K562 (cell line): ENCODE measurements at regions not wholly inside any gene's neighbourhood (a gene's known extent, or its start where the extent isn't known, plus 50 kb on each side); places are given as distances from the start of the nearest gene placed in this dataset.

Experiments
- ATAC-seq: fragments of 200-7000 bp; cut with Tn5 transposase; 3 replicates; pipeline ENCODE4 v1.9.1; 2020; ENCODE audit warnings: moderate library complexity
- BruUV-seq: library from RNA; stranded (reverse); fragments of 400-500 nt; replicated peaks from 2 replicates; lab custom pipeline; 2021; lab: Mats Ljungman, UMichigan
- CTCF ChIA-PET: fragments of 300-600 bp; formaldehyde crosslinking; extraction: SDS; loops from one replicate; lab custom pipeline; 2021; ENCODE audit warnings: low intra/inter-chr PET ratio; lab: Yijun Ruan, JAX
- POLR2A ChIA-PET: fragments of 300-600, 350-650 bp; sonication (Branson Sonifier 250); formaldehyde crosslinking; extraction: SDS; loops from one replicate; lab custom pipeline; 2021; ENCODE audit warnings: antibody characterized with exemption, inconsistent platforms; lab: Yijun Ruan, JAX
- DNase-seq, 4 experiments: peaks; one replicate each; pipeline versions ENCODE4 v3.0.0 to v3.0.0-alpha.2; 2011 to 2018; ENCODE audit warnings: low spot score in 3 of 4, mixed read lengths in 3 of 4; ENCODE audit errors: extremely low read depth in 1 of 4
- FAIRE-seq: peaks from 2 replicates; lab custom pipeline; 2011; peaks lifted over from hg19 to GRCh38; lab: Jason Lieb, UNC
- H2AFZ ChIP-seq: 2 replicates; pipeline ENCODE4 v1.6.0; 2011; ENCODE audit warnings: low read depth, low read length, control low read depth, inconsistent platforms
- H3K27ac ChIP-seq: fragments of 200-600 bp; 3 replicates; pipeline ENCODE4 v1.8.0; 2011; ENCODE audit warnings: low read depth, mild to moderate bottlenecking, control low read depth, inconsistent platforms, low read length, moderate library complexity, mixed read lengths; ENCODE audit errors: extremely low read depth
- H3K27me3 ChIP-seq, 2 experiments: fragments of 300-600 bp in 1 of 2; 2 replicates in 1 of 2; 3 replicates in 1 of 2; pipeline versions ENCODE4 v1.6.0 to v1.8.0; 2011; ENCODE audit warnings: inconsistent platforms in 2 of 2, low read length in 2 of 2, mild to moderate bottlenecking in 1 of 2, mixed read lengths in 1 of 2, moderate library complexity in 1 of 2; ENCODE audit not compliant: control insufficient read depth in 2 of 2, insufficient read depth in 2 of 2
- H3K36me3 ChIP-seq: fragments of 300-600 bp; 3 replicates; pipeline ENCODE4 v1.8.0; 2011; ENCODE audit warnings: mild to moderate bottlenecking, low read length, inconsistent platforms; ENCODE audit not compliant: control insufficient read depth, insufficient read depth
- H3K4me1 ChIP-seq, 2 experiments: fragments of 200-600 bp in 1 of 2; replicated peaks in 1 of 2; 2 replicates in 1 of 2; 3 replicates in 1 of 2; pipeline versions ENCODE4 v1.5.1 to v1.8.0; 2011; ENCODE audit warnings: inconsistent platforms in 2 of 2, low read length in 2 of 2, mild to moderate bottlenecking in 1 of 2, mixed read lengths in 1 of 2, moderate library complexity in 1 of 2; ENCODE audit not compliant: control insufficient read depth in 2 of 2, insufficient read depth in 2 of 2
- H3K4me2 ChIP-seq: 2 replicates; pipeline ENCODE4 v1.6.1; 2011; ENCODE audit warnings: low read length, control low read depth, inconsistent platforms, mixed read lengths; ENCODE audit not compliant: insufficient read depth
- H3K4me3 ChIP-seq: fragments of 200-600 bp; sonication (generic), shearing (Covaris generic); 2 replicates; pipeline ENCODE4 v1.5.1; 2016; ENCODE audit warnings: control low read depth, inconsistent platforms
- H3K79me2 ChIP-seq: fragments of 200-600 bp; 3 replicates; pipeline ENCODE4 v1.8.0; 2011; ENCODE audit warnings: low read length, inconsistent platforms; ENCODE audit not compliant: control insufficient read depth, insufficient read depth
- H3K9ac ChIP-seq, 2 experiments: 2 replicates each; pipeline versions ENCODE4 v1.6.0 to v1.6.1; 2011; ENCODE audit warnings: low read depth in 2 of 2, low read length in 2 of 2, control low read depth in 1 of 2, inconsistent platforms in 1 of 2, mild to moderate bottlenecking in 1 of 2, mixed read lengths in 1 of 2; ENCODE audit not compliant: insufficient read depth in 1 of 2
- H3K9me1 ChIP-seq: one replicate; pipeline ENCODE4 v1.6.0; 2011; ENCODE audit warnings: inconsistent platforms, mild to moderate bottlenecking, low read length, moderate library complexity; ENCODE audit not compliant: control insufficient read depth, insufficient read depth
- H3K9me3 ChIP-seq: replicated peaks from 2 replicates; pipeline ENCODE4 v1.5.1; 2011; ENCODE audit warnings: low read depth, low read length, inconsistent platforms; ENCODE audit not compliant: control insufficient read depth, insufficient read depth
- H4K20me1 ChIP-seq: replicated peaks from 2 replicates; pipeline ENCODE4 v1.6.1; 2011; ENCODE audit warnings: low read length, inconsistent platforms, mixed read lengths; ENCODE audit not compliant: control insufficient read depth, insufficient read depth
- CUX1 ChIP-seq: fragments of 200-800 bp; sonication (Bioruptor generic); IDR thresholded peaks from 2 replicates; pipeline ENCODE4 v1.6.1; 2016; ENCODE audit warnings: missing genetic modification characterization, missing compliant biosample characterization
- FOXA3 ChIP-seq, 2 experiments: fragments of 450-650 bp in 1 of 2; sonication (generic) in 1 of 2; formaldehyde crosslinking; IDR thresholded peaks in 1 of 2; conservative IDR thresholded peaks in 1 of 2; 2 replicates each; pipeline versions ENCODE4 v1.4.0 to v1.8.0; 2020 to 2022; ENCODE audit warnings: mild to moderate bottlenecking in 2 of 2, missing genetic modification reagents in 1 of 2
- HNRNPLL ChIP-seq: fragments of 200-400 bp; formaldehyde crosslinking; IDR thresholded peaks from 2 replicates; pipeline ENCODE4 v1.6.1; 2017; ENCODE audit warnings: low read length, low read depth, mild to moderate bottlenecking; ENCODE audit not compliant: poor library complexity, severe bottlenecking
- MEF2A ChIP-seq: IDR thresholded peaks from 2 replicates; pipeline ENCODE4 v1.6.1; 2011; ENCODE audit warnings: low read depth, mild to moderate bottlenecking, low read length, moderate library complexity; ENCODE audit not compliant: control insufficient read depth
- MNT ChIP-seq, 2 experiments: fragments of 450-650 bp; conservative IDR thresholded peaks; 2 replicates each; pipeline ENCODE4 v1.6.1; 2017; ENCODE audit warnings: mild to moderate bottlenecking in 2 of 2, moderate library complexity in 2 of 2
- MTF1 ChIP-seq: fragments of 250-450 bp; sonication (Bioruptor Pico); IDR thresholded peaks from 2 replicates; pipeline ENCODE4 v1.9.0; 2021; ENCODE audit warnings: moderate library complexity, mild to moderate bottlenecking, inconsistent platforms, borderline replicate concordance
- NCOA4 ChIP-seq: fragments of 450-650 bp; IDR thresholded peaks from 2 replicates; pipeline ENCODE4 v1.6.1; 2018; ENCODE audit warnings: mild to moderate bottlenecking; ENCODE audit not compliant: partially characterized antibody
- NFE2 ChIP-seq: IDR thresholded peaks from 2 replicates; pipeline ENCODE4 v1.6.1; 2014; ENCODE audit warnings: antibody characterized with exemption, low read depth
- NR4A1 ChIP-seq, 2 experiments: fragments of 250-450 bp in 1 of 2; fragments of 450-650 bp in 1 of 2; sonication (Bioruptor Pico) in 1 of 2; IDR thresholded peaks; 2 replicates each; pipeline versions ENCODE4 v1.4.0 to v1.6.1; 2016 to 2020; ENCODE audit warnings: mild to moderate bottlenecking in 2 of 2, missing compliant biosample characterization in 1 of 2, missing genetic modification characterization in 1 of 2, moderate library complexity in 1 of 2
- SNIP1 ChIP-seq: fragments of 450-650 bp; IDR thresholded peaks from 2 replicates; pipeline ENCODE4 v1.7.1; 2017; ENCODE audit warnings: low read depth, mild to moderate bottlenecking
- SP2 ChIP-seq: IDR thresholded peaks from 2 replicates; pipeline ENCODE4 v1.6.1; 2011; ENCODE audit warnings: mild to moderate bottlenecking, low read depth, low read length, moderate library complexity; ENCODE audit not compliant: poor library complexity, severe bottlenecking; ENCODE audit errors: extremely low read depth
- SRSF7 ChIP-seq: fragments of 200-400 bp; formaldehyde crosslinking; optimal IDR thresholded peaks from 2 replicates; pipeline ENCODE3; 2017; ENCODE audit warnings: mild to moderate bottlenecking, low read depth, low read length
- TSC22D4 ChIP-seq: fragments of 450-650 bp; IDR thresholded peaks from 2 replicates; pipeline ENCODE4 v1.6.1; 2016; ENCODE audit warnings: missing genetic modification characterization, missing biosample characterization, control low read depth
- ZNF263 ChIP-seq: sonication (generic); formaldehyde crosslinking; IDR thresholded peaks from 2 replicates; pipeline ENCODE4 v1.8.0; 2022; ENCODE audit warnings: mild to moderate bottlenecking, missing genetic modification reagents, borderline replicate concordance
- ZNF561 ChIP-seq: fragments of 450-650 bp; formaldehyde crosslinking; conservative IDR thresholded peaks from 2 replicates; pipeline ENCODE4 v1.4.0; 2020; ENCODE audit warnings: mild to moderate bottlenecking, moderate library complexity
- ZNF644 ChIP-seq: fragments of 200-800 bp; sonication (Bioruptor generic); IDR thresholded peaks from 2 replicates; pipeline ENCODE4 v1.6.1; 2016; ENCODE audit warnings: low read depth, missing genetic modification characterization, missing compliant biosample characterization
- in situ Hi-C: fragments of 300-500 bp; cut with MboI; formaldehyde crosslinking; loops from 4 replicates; pipeline ENCODE4 v1.15.0; 2018; ENCODE audit warnings: inconsistent platforms, mixed read lengths
- intact Hi-C: fragments of 100-400 bp; cut with micrococcal nuclease; formaldehyde crosslinking; loops from 2 replicates; pipeline ENCODE4 v1.14.2; 2022

GRCh38 chr9:78871086-78871451 lies 574.1 kb downstream of the PSAT1 start:
- ATAC-seq, result no peak
- no TSS peak for BruUV-seq
- intact Hi-C loops (no loop called here), in situ Hi-C loops (no loop called here)
- Histone ChIP-seq H3K79me2 (no peaks in the 10 kb centered on the region), H3K27ac (no peak overlapping the region), H3K36me3 (no peaks in the 10 kb centered on the region), H3K4me2 (no peak overlapping the region), H3K9ac (no peak overlapping the region), H3K9me1 (no peaks in the 10 kb centered on the region), H3K27me3 (no peaks in the 10 kb centered on the region), H2AFZ (no peak overlapping the region), H4K20me1 (no peaks in the 10 kb centered on the region), H3K9me3 (no peaks in the 10 kb centered on the region), H3K4me1 (no peaks in the 10 kb centered on the region), H3K4me3 (no peak overlapping the region)
- ChIA-PET CTCF (no interaction called here), POLR2A (no interaction called here)
- DNase-seq, result no peak
- no peak for FAIRE-seq
- TF ChIP-seq MTF1 (CRISPR knock-in tag), result no peak
- TF ChIP-seq SP2, result no peak
- TF ChIP-seq FOXA3 (CRISPR knock-in tag; conservative IDR thresholded peaks at IDR 0.05 in 1 of 2, IDR thresholded peaks at IDR 0.05 in 1 of 2), result no peak
- TF ChIP-seq TSC22D4, result no peak
- TF ChIP-seq CUX1, result no peak
- no peak for TF ChIP-seq NFE2
- TF ChIP-seq ZNF644, result no peak
- TF ChIP-seq MNT (conservative IDR thresholded peaks at IDR 0.05), result no peak
- TF ChIP-seq MEF2A, result no peak
- no peak for TF ChIP-seq NCOA4
- TF ChIP-seq SRSF7, result no peak
- TF ChIP-seq NR4A1 (CRISPR knock-in tag; IDR thresholded peaks at IDR 0.05), result no peak
- TF ChIP-seq NR4A1 (tag; IDR thresholded peaks at IDR 0.05), result no peak
- TF ChIP-seq HNRNPLL, result no peak
- no peak for TF ChIP-seq ZNF561 (CRISPR knock-in tag)
- TF ChIP-seq ZNF263, result no peak
- TF ChIP-seq SNIP1, result no peak
